Dedifferentiated amniotic fluid mesenchymal stem cell (primary cell): ENCODE measurements at regions not wholly inside any gene's neighbourhood (a gene's known extent, or its start where the extent isn't known, plus 50 kb on each side); places are given as distances from the start of the nearest gene placed in this dataset.
"Not testable (repeated sequence)": the region's sequence is repeated elsewhere in the genome, so short reads cannot be mapped to it uniquely, and the experiment has no call there.

Experiments
- DNase-seq: peaks from one replicate; pipeline ENCODE4 v3.0.0-alpha.2; 2016; ENCODE audit errors: extremely low spot score

- DNase-seq, result no peak
Observed at GRCh38 chr14:58752771-58753201, 115.0 kb downstream of the DACT1 start.

GRCh38 chr14:58755031-58755925 is 117.5 kb downstream of the DACT1 start:
- DNase-seq, result no peak

- no peak for DNase-seq
Observed at GRCh38 chr14:58760121-58760520, 122.4 kb downstream of the DACT1 start.

- no peak for DNase-seq
Observed at GRCh38 chr14:58762629-58763028, 124.9 kb downstream of the DACT1 start.

- no peak for DNase-seq
Observed at GRCh38 chr14:58763210-58763609, 125.4 kb downstream of the DACT1 start.

GRCh38 chr14:58765418-58765831 is 127.7 kb downstream of the DACT1 start:
- DNase-seq, result no peak

GRCh38 chr14:58765843-58766242 is 128.1 kb downstream of the DACT1 start:
- no peak for DNase-seq

GRCh38 chr14:58769011-58769643 is 131.4 kb downstream of the DACT1 start:
- no peak for DNase-seq

- DNase-seq, result no peak
Observed at GRCh38 chr14:58769771-58770170, 132.0 kb downstream of the DACT1 start.

- DNase-seq, result no peak
Observed at GRCh38 chr14:58770491-58770982, 132.8 kb downstream of the DACT1 start.

GRCh38 chr14:58771016-58771415 is 133.3 kb downstream of the DACT1 start:
- no peak for DNase-seq

- DNase-seq, result no peak
Observed at GRCh38 chr14:58772116-58772515, 134.4 kb downstream of the DACT1 start.

- DNase-seq, result no peak
Observed at GRCh38 chr14:58772794-58773620, 135.2 kb downstream of the DACT1 start.

GRCh38 chr14:58774531-58774930 is 136.8 kb downstream of the DACT1 start:
- DNase-seq, result no peak

- not testable (repeated sequence) for DNase-seq
Observed at GRCh38 chr14:58775130-58775529, 137.4 kb downstream of the DACT1 start.

GRCh38 chr14:58776516-58776915 is 138.8 kb downstream of the DACT1 start:
- DNase-seq, result no peak

- no peak for DNase-seq
Observed at GRCh38 chr14:58777541-58777979, 139.8 kb downstream of the DACT1 start.

- no peak for DNase-seq
Observed at GRCh38 chr14:58778202-58778601, 140.4 kb downstream of the DACT1 start.

- DNase-seq, result no peak
Observed at GRCh38 chr14:58779376-58779775, 141.6 kb downstream of the DACT1 start.

- no peak for DNase-seq
Observed at GRCh38 chr14:58780185-58780584, 142.4 kb downstream of the DACT1 start.

GRCh38 chr14:58780605-58781004 is 142.8 kb downstream of the DACT1 start:
- DNase-seq, result no peak

- DNase-seq, result no peak
Observed at GRCh38 chr14:58782011-58782410, 144.2 kb downstream of the DACT1 start.
